HG03558 (cell line): ENCODE measurements at regions not wholly inside any gene's neighbourhood (a gene's known extent, or its start where the extent isn't known, plus 50 kb on each side); places are given as distances from the start of the nearest gene placed in this dataset.

Experiments used
- ATAC-seq: cut with Tn5 transposase; IDR thresholded peaks from one replicate; pipeline ENCODE4 v1.9.1; 2021; ENCODE audit warnings: moderate number of reproducible peaks; ENCODE audit not compliant: unreplicated experiment; ENCODE audit errors: extremely low read depth

DNA sequence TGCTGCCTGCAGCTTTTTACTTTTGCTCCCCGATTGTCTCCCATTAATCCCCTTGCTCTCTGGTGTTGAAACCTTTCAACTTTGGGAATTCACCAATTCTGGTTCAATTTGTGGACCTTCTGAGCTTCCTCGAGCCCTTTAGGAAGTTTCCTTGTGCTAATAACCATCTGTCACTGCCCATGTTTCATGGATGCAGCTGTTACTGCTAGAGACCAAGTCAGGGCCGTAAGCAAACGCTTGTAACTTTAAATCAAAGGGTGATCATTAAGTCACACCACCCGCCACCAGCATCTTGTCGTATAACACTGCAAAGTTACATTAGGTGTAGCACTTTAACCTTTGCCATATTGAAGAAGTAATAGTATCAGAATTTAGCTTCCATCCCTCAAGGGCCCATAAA is 268.3 kb upstream of the SASH1 start:
- ATAC-seq: no peak

DNA sequence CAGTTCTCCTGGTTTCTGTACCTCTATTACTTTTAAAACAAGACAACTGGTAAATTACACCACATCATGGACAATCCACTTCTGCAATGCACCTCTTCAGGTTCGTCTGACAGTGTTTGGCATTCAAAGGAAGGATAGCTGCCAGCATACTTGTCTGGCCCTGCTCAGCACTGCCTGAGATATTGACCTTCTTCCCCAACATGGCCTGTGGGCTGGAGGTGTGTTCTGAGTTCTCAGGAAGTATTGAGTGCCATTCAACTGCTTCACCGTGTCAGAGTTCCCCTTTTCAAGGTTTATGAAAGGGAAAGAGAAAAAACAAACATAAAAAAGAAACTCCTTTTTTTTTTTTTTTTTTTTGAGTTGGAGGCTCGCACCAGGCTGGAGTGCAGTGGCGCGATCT is 267.9 kb upstream of the SASH1 start:
- peak; percentile 46 for ATAC-seq

DNA sequence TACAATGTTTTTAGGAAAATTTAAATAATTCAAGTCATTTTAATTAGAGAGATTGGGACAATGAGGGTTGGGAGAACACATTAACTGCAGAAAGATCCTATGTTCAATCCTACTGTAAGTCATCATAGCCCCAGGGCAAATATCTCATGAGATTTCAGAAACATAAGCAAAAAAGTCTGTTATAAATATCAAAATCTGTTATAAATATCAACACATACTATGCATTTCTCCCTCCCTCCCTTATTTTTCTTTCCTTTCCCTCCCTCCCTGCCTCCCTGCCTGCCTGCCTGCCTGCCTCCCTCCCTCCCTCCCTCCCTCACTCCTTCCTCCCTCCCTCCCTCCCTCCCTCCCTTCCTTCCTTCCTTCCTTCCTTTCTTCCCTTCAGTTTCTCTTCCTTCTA is 267.3 kb upstream of the SASH1 start:
- no peak for ATAC-seq

DNA sequence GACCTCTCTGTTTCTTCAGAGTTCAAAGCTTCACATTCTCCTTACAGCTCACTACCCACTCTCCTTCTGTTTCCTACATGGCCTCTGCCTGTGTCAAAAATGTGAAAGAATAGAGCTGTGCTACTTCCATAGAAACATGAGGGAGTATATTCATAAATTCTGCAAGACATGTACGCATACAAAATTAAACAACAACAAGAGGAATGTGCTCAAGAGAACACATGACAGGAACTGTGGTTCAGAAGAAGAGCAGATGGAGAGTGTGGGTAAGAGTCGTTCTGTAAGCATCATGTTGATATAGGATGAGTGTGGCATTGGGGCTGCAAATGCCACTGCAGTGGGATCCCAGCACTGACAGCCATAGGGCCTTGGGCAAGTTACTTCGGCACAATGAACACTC is 266.6 kb upstream of the SASH1 start:
- ATAC-seq: no peak

DNA sequence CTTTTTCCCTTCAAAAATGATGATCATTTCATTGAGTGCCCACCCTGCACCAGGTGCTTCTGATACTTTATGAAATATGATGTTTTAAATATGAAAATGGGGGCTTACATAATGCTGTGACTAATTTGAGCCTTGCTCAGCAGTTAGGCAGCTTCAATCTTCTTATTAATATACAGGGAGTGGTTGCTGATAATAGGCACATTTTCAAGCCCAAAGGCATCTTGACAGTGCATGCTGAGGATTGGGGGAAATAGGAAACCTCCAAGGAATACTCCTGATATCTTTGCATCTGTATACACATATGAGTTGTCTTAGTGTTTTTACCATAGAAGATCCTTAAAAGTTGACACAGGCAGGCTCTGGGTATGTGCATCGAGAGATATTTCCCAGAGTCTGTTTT is 262.3 kb upstream of the SASH1 start:
- no peak for ATAC-seq

DNA sequence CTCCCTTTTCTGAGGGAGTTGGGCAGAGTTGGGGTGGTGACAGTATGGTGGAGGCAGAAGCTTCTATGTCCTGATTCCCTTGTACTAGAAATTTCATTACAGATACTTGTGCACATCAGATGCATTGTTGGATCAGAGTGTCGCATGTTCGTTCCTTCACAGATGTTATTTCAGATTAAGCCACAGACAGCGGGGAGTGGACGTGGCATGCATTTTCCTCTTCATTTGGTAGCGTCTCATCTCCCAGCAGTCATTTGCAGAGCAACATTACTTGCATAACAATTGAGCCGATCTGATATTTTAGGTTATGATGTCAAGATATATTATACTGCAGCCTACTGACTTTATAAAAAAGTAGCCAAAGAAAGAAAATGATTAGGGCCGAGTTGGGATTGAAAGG is 261.6 kb upstream of the SASH1 start:
- ATAC-seq: no peak

DNA sequence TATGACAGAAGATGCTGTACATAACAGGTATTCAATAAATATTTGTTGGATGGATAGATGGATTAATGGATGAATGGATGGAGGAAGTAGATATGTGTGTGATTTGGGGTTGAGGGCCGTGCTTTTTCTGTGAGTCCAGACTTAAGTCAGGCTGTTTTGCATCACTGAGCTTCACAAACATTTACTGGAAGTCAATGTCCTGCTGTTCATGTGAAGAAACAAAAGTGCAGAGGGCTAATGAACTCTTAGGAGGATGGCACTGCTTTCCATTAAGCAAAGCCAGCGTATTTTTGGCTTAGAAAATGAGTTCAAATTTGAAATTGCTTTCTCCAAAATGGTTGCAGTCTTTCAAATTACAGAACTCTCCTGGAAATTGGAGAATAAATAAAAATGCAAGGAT is 260.6 kb upstream of the SASH1 start:
- ATAC-seq: no peak

DNA sequence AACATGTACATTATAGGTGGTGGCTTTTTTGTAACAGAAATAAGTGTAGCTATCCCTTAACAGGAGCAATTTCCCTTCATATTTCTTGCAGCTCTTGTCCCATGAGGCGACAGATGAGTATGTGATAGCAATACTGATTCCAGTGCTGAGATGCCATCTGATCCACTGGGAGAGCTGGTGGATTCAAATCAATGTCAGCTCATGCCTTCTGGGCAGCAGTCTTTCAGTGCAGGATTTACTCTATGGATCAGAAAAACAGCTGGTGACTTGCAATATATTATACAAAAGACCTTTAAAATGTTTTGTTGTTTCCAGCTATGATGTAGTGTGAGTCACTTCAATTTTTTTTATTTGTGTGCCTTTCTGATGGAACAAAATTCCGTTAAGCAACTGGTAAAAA is 259.9 kb upstream of the SASH1 start:
- no peak for ATAC-seq

DNA sequence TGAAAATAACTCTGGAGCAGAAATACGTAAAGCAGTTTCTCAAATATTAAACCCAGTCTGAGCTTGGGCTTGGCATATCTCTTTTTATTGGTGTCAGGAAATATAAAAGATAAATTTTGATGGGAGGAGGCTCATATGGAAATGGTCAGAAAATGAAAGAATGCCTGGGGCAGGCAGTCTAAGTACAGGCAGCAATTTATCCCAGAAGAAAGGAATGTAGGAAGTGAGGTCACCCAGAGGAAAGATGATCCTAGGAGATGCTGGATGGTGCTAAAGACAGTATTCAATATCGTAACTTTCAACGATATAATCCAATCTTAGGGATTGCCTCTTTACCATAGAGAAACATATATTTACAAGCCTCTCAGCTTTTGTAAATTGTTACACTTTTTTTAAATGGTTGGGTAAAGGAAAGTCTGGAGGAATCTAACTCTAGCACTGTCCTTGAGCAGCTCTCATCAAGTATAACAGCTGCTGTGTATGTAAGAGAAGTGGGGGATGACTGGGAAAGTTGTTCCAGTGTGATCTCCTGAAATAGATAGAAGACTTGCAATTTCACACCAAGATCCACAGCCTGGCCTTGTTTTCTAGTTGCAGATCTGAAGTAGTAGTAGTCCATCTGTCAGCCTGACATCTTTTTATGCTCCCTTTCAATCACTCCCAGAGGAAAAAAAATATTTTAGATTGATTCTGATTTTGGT is 256.9 kb upstream of the SASH1 start:
- ATAC-seq: no peak

DNA sequence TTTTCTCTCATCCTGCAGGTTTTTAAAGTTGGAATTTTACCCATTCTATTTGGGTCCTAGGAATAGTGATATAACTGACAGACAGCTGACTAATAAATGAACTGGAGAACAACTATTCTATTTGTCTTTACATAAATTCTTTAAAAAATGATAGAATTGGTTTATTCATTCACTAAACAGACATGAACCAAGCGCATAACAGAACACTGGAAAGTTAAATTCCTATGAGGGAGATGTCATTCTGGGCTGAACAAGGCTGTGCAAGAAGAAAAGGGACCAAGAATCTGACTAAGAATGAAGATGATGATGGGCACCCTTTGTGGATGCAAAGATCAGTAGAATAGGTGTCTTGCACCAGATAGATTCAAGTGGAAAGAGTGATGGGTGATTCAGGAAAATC is 256.3 kb upstream of the SASH1 start:
- no peak for ATAC-seq

DNA sequence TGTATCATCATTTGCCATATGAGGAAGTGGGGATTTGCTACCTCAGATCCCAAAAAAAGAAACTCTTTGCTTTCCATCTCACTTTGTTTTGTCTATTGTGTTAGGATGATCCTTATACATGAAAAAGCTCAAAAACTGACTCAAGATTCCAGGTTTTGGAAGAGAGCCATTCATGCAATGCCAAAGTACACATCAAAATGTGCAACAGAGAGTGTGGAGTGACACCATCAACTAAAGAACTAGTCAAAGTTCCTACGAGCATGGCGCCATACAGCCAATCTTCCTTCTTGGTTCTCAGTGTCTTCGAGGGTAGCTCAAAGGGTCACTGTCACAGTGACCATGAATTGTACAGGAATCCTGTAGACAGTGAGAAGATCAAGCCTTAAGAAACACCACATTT is 255.8 kb upstream of the SASH1 start:
- ATAC-seq: no peak

DNA sequence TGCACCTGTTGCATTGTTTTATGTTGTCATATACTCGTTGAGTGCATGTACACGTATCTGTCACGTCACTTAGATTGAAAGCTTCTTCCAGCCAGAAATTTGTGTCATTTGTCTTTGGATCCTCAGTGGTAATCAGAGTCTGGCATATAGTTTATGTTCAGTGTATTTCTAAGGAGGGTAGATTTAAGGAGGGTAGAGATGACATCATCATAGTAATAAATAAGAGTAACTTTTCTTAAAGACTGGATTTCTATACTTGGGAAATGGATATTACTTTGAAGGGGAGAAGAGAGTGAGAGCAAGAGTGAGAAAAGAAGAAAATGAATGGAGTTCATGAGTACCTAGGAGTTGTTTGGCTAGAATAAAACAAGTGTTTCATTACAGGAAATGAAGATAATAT is 255.0 kb upstream of the SASH1 start:
- ATAC-seq: no peak

DNA sequence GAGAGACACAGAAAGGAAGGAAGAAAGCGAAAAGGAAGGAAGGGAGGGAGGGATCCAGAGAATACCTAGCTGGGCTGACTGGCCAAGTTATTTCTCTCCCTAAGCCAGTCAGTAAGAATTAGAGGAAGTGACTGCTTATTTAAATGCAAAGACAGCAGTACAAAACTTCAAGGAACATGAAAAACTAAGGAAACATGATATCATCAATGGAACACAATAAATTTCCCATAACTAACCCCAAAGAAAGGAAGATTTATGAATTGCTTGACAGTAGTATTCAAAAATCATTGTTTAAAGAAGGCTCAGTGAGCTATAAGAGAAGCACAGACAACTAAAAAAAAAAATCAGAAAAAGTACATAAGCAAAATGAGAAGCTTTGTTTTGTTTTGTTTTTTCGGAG is 252.3 kb upstream of the SASH1 start:
- no peak for ATAC-seq

DNA sequence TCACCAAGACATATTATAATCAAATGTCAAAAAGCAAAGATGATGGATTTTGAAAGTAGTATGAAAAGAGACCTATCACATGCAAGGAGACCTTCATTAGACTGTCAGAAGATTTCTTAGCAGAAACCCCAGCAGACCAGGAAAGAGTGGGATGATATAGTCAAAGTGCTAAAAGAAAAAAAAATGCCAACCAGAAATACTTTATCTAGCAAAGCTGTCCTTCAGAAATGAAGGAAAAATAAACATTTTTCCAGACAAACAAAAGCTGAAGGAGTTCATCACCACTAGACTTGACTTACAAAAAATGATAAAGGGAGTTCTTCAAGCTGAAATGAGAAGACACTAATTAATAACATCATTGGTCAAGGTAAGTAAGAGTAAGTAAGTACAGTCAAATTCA is 251.2 kb upstream of the SASH1 start:
- ATAC-seq: no peak

DNA sequence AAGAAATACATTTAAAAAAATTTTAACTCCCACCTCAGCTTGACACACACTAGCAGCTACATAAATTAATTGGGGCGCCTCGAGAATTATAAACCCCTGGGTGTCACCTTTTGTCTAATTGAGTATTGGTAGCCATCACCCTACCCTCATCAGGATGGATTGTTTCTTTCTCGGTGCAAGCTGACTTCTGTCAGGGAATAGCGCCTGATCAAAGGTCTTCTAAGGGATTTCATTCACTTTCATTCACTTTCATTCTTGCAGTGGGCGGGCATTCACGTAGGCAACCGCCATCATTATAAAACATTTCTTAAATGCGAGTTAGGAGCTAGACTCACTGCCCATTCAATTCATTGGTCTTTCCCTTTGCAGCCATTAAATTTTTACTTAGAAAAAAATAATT is 239.2 kb upstream of the SASH1 start:
- no peak for ATAC-seq

DNA sequence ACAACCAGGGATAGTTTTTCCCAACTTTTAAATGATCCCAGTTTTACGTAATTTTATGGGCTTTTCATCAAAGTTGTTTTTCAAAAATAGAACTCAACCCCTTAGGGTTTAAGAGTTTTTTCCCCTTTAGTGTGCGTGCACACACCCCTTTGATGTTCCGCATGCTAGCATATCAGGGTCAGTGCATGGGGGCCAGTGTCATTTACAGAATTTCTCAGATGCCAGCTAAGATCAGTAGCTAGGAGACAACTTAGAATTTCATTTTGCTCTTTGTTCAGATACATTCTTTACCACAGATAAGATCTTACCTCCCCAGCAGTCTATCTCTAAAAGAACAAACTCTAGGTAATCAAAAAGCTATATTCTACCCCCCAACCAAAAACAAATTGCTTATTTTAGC is 238.5 kb upstream of the SASH1 start:
- ATAC-seq: no peak

DNA sequence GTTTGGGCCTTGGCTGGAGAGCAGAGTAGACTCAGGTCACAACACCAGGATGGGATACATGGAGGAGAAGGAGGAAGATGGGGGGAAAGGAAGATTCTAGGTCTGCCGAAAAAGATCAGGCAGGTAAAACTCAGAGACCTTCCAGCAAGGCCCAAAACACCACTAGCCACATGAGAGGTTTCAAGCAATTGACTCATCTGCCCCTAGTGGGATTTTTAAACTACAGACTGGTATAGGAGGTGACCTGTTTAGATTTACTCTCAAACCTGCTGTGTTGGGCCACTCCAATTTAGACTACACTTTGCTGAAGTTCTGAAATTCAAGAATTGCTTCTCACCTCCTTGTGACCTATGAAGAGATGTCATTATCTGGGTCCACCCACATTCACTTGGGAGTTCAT is 236.9 kb upstream of the SASH1 start:
- no peak for ATAC-seq

DNA sequence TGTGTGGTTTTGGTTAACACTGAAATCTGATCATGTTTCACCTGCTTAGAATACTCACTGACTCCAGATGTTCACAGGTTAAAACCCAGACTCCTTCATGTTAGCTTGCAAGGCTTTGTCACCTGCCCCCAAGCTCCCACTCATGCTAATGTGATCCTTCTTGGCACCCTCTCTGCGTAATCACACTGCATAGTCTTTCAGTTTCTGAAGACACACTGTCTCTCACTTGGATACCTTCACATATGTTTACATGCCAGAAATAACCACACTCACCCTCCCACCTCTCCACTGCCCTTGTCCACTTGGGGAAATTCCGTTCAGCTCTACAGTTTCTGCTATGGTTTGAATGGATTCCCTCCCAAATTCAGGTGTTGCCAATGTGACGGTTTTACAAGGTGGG is 234.7 kb upstream of the SASH1 start:
- ATAC-seq: no peak

DNA sequence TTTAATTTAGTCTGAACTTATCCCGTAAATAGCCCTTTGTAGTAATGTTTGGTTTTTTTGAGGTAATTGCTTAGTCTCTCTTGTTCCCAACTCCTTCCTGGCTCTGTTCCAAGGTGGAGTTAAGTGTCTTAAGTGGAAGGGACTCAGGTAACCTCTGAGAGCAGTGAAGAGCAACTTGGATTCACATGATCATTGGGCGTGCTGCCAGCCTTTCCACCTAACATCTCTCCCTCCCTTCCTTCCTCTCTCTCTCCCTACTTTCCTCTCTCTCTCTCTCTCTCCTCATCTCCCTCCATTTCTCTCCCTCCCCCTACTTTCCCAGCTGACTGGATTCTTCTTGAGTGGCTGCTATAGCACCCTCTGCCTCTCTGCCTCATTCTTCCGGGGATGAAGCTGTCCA is 232.9 kb upstream of the SASH1 start:
- ATAC-seq: no peak

DNA sequence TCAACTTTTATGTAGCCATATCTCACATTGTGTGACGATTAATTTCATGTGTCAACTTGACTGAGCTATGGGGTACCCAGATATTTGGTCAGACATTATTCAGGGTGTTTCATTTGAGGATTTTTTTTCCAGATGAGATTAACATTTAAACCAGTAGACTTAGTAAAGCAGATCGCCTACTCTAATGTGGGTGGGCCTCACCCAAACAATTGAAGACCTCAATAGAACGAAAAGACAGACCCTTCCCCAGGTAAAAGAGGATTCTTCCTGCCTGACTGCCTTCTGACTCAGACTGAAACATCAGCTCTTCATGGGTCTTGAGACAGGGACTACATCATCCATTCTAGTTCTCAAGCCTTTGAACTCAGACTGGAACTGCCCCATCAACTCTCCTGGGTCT is 231.7 kb upstream of the SASH1 start:
- no peak for ATAC-seq

DNA sequence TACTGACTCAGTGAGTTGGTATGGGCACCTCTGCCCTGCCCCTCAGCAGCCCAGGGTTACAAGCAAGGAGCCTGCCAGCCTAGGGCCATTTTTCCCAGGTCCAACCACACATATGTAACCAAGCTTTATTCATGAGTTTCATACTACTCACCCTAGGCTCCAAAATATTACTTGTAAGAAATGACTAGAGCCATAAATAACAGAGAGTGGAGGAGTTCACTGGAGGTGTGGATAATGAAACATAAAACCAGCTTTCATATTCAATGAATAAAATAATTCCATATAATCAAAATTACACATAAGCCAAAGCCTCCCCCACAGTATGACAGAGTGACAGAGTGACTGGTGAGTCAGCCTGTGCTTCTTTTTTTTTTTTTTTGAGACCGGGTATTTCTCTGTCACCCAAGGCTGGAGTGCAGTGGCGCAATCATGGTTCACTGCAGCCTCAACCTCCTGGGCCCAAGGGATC is 229.8 kb upstream of the SASH1 start:
- ATAC-seq: no peak

DNA sequence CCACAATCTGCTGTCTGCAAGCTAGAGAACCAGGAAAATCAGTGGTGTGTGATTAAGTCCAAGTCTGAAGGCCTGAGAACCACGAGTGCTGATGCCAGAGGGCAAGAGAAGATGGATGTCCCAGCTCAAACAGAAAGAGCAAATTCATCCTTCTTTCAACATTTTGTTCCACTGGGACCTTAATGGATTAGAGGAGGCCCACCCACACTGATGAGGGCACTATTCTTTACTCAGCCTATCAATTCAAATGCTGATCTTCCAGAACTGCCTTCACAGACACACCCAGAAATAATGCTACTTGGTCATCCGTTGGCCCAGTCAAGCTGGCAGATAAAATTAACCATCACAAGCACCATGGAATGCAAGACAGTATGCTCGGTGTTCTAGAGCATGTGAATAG is 226.6 kb upstream of the SASH1 start:
- no peak for ATAC-seq

DNA sequence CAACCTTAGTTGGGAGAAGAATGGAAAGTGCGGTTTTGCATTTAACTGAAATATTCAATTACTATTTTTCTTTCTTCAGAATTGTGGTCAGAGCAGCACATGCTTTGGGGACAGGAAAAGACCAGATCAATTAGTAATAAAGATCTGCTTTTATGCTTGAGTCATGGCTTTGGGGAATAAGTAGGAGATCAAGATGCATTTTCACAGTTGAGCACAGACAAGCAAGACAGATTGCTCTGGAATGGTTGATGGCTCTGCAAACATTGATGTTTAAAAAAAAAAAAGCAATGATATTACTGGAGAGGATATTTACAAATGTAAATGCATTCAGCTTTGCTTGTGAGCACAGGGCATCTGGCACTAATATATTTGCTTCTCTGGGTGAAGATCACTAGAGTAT is 224.4 kb upstream of the SASH1 start:
- no peak for ATAC-seq
